Tibial nerve (tissue), 4 donors: ENCODE measurements at regions not wholly inside any gene's neighbourhood (a gene's known extent, or its start where the extent isn't known, plus 50 kb on each side); places are given as distances from the start of the nearest gene placed in this dataset.

Experiments
- EP300 ChIP-seq, 2 donors: sonication (generic); formaldehyde crosslinking; IDR thresholded peaks; one replicate each; pipeline ENCODE4 v1.6.1; 2017; ENCODE audit warnings: antibody characterized with exemption in 2 of 2, mild to moderate bottlenecking in 1 of 2
- POLR2A ChIP-seq, 2 donors: fragments of 450-650 bp; IDR thresholded peaks; one replicate each; pipeline ENCODE4 v1.6.1; 2017; ENCODE audit warnings: antibody characterized with exemption in 2 of 2, mild to moderate bottlenecking in 2 of 2, moderate library complexity in 2 of 2
- TF ChIP-seq, protein P1 (sequence below), 5 experiments: fragments of 200-600 bp in 3 of 5; fragments of 450-650 bp in 2 of 5; sonication (generic) in 3 of 5; IDR thresholded peaks; one replicate each; pipeline ENCODE4 v1.5.1; 2016 to 2019; ENCODE audit warnings: antibody characterized with exemption in 5 of 5, mild to moderate bottlenecking in 3 of 5, moderate library complexity in 2 of 5

DNA sequence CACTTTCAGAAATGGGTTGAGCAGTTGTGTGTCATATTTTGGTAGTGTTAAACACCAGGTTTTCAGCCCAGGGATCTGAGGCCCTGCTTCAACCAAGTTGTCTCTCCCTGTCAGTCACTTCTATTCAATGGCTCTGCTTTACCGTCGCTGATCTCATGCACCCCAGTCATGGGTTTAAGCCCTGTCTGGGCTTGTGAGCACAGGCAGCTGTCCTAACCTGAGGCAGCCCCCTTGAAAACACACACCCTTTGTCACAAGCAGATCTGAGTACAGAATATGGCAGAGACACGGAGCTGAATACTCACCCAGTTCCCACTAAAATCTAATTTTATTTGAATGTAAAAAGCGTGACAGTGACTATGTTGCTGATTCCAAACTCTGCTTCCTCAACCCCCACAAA is 110.6 kb upstream of the GLI3 start:
- TF ChIP-seq, protein P1, sequence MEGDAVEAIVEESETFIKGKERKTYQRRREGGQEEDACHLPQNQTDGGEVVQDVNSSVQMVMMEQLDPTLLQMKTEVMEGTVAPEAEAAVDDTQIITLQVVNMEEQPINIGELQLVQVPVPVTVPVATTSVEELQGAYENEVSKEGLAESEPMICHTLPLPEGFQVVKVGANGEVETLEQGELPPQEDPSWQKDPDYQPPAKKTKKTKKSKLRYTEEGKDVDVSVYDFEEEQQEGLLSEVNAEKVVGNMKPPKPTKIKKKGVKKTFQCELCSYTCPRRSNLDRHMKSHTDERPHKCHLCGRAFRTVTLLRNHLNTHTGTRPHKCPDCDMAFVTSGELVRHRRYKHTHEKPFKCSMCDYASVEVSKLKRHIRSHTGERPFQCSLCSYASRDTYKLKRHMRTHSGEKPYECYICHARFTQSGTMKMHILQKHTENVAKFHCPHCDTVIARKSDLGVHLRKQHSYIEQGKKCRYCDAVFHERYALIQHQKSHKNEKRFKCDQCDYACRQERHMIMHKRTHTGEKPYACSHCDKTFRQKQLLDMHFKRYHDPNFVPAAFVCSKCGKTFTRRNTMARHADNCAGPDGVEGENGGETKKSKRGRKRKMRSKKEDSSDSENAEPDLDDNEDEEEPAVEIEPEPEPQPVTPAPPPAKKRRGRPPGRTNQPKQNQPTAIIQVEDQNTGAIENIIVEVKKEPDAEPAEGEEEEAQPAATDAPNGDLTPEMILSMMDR (IDR thresholded peaks at IDR 0.05): no peak
- TF ChIP-seq POLR2A (IDR thresholded peaks at IDR 0.05): no peak
- TF ChIP-seq EP300 (IDR thresholded peaks at IDR 0.05): no peak
